Prostate gland (tissue), 2 donors: ENCODE measurements at regions not wholly inside any gene's neighbourhood (a gene's known extent, or its start where the extent isn't known, plus 50 kb on each side); places are given as distances from the start of the nearest gene placed in this dataset.

Experiments
- CTCF ChIP-seq, 4 experiments: fragments of 200-600 bp in 2 of 4; fragments of 450-650 bp in 2 of 4; sonication (generic) in 2 of 4; IDR thresholded peaks; 1 replicate in 3 of 4; 2 replicates in 1 of 4; pipeline ENCODE4 v1.5.1; 2016 to 2019; ENCODE audit warnings: antibody characterized with exemption in 4 of 4, mild to moderate bottlenecking in 2 of 4, moderate library complexity in 2 of 4
- POLR2AphosphoS5 ChIP-seq: sonication (generic); formaldehyde crosslinking; IDR thresholded peaks from one replicate; pipeline ENCODE4 v1.6.1; 2017; ENCODE audit warnings: antibody characterized with exemption

GRCh38 chr1:186569856-186570255, 108.9 kb upstream of the PDC start:
- TF ChIP-seq CTCF (IDR thresholded peaks at IDR 0.05) (no peak), POLR2AphosphoS5 (no peak)
